GM12878 (cell line): ENCODE measurements at regions not wholly inside any gene's neighbourhood (a gene's known extent, or its start where the extent isn't known, plus 50 kb on each side); places are given as distances from the start of the nearest gene placed in this dataset.
"Not testable (repeated sequence)": the region's sequence is repeated elsewhere in the genome, so short reads cannot be mapped to it uniquely, and the experiment has no call there.

ENCODE experiments used
- ATAC-seq: fragments of 200-7000 bp; cut with Tn5 transposase; 3 replicates; pipeline ENCODE4 v1.9.1; 2020; ENCODE audit warnings: mild to moderate bottlenecking, moderate library complexity
- BruUV-seq: library from RNA; stranded (reverse); fragments of 400-500 nt; replicated peaks from 2 replicates; lab custom pipeline; 2021; lab: Mats Ljungman, UMichigan
- CTCF ChIA-PET: fragments of 300-600 bp; sonication (Branson Sonifier 250); formaldehyde crosslinking; extraction: SDS; loops from one replicate; lab custom pipeline; 2021; ENCODE audit warnings: inconsistent platforms; lab: Yijun Ruan, JAX
- POLR2A ChIA-PET: fragments of 350-600 bp; formaldehyde crosslinking; extraction: SDS; loops from one replicate; lab custom pipeline; 2021; ENCODE audit warnings: inconsistent platforms; lab: Charles Lee
- RAD21 ChIA-PET: fragments of 300-600 bp; sonication (Branson Sonifier 250); formaldehyde crosslinking; loops from one replicate; lab custom pipeline; 2023; ENCODE audit warnings: antibody characterized with exemption; ENCODE audit not compliant: unreplicated experiment; lab: Charles Lee
- SMC1A ChIA-PET: fragments of 300-600 bp; sonication (Branson Sonifier 250); formaldehyde crosslinking; loops from one replicate; lab custom pipeline; 2023; ENCODE audit not compliant: unreplicated experiment, uncharacterized antibody; lab: Charles Lee
- DNase-seq: peaks from one replicate; pipeline ENCODE4 v3.0.0-alpha.2; 2011; ENCODE audit warnings: low read depth, low spot score
- FAIRE-seq: peaks from 3 replicates; lab custom pipeline; 2011; peaks lifted over from hg19 to GRCh38; lab: Jason Lieb, UNC
- H2AFZ ChIP-seq: 2 replicates; pipeline ENCODE4 v1.6.0; 2011; ENCODE audit warnings: low read depth, low read length, control low read depth; ENCODE audit not compliant: control insufficient read depth
- H3K27ac ChIP-seq: 2 replicates; pipeline ENCODE4 v1.5.1; 2011; ENCODE audit warnings: control low read depth; ENCODE audit not compliant: control insufficient read depth, insufficient read depth
- H3K27me3 ChIP-seq, 2 experiments: replicated peaks in 1 of 2; 2 replicates each; pipeline versions ENCODE4 v1.6.0 to v1.6.1; 2011; ENCODE audit warnings: low read length in 1 of 2; ENCODE audit not compliant: control insufficient read depth in 2 of 2, insufficient read depth in 2 of 2
- H3K36me3 ChIP-seq, 2 experiments: 2 replicates each; pipeline ENCODE4 v1.5.1; 2011; ENCODE audit warnings: low read length in 1 of 2; ENCODE audit not compliant: control insufficient read depth in 2 of 2, insufficient read depth in 2 of 2
- H3K4me1 ChIP-seq: 2 replicates; pipeline ENCODE4 v1.6.1; 2011; ENCODE audit warnings: mild to moderate bottlenecking, low read length, moderate library complexity, mixed read lengths; ENCODE audit not compliant: control insufficient read depth, insufficient read depth
- H3K4me2 ChIP-seq: 2 replicates; pipeline ENCODE4 v1.6.0; 2011; ENCODE audit warnings: control low read depth; ENCODE audit not compliant: control insufficient read depth, insufficient read depth
- H3K4me3 ChIP-seq: fragments of 200-600 bp; sonication (generic); 2 replicates; pipeline ENCODE4 v1.5.1; 2016
- H3K79me2 ChIP-seq: 2 replicates; pipeline ENCODE4 v1.6.0; 2011; ENCODE audit warnings: low read length; ENCODE audit not compliant: control insufficient read depth, insufficient read depth
- H3K9ac ChIP-seq: 2 replicates; pipeline ENCODE4 v1.8.0; 2011; ENCODE audit warnings: low read length, control low read depth, mixed read lengths; ENCODE audit not compliant: control insufficient read depth, insufficient read depth
- H3K9me3 ChIP-seq: replicated peaks from 3 replicates; pipeline ENCODE4 v1.5.1; 2011; ENCODE audit warnings: mild to moderate bottlenecking, low read length; ENCODE audit not compliant: control insufficient read depth, insufficient read depth
- H4K20me1 ChIP-seq: 2 replicates; pipeline ENCODE4 v1.6.0; 2011; ENCODE audit not compliant: control insufficient read depth, insufficient read depth
- WGBS: methylation state at CpG from one replicate; pipeline ENCODE4 v1.1.6; 2016; ENCODE audit warnings: low lambda C conversion rate; ENCODE audit not compliant: insufficient replicate concordance, insufficient coverage; ENCODE audit errors: missing lambda C conversion rate; 5-methylcytosine and 5-hydroxymethylcytosine counted together
- in situ Hi-C: fragments of 300-500 bp; cut with MboI; formaldehyde crosslinking; loops from 9 replicates; pipeline ENCODE4 v1.14.3; 2018; ENCODE audit warnings: mixed read lengths
- intact Hi-C: fragments of 100-400 bp; cut with micrococcal nuclease; formaldehyde crosslinking; loops from one replicate; pipeline ENCODE4 v1.14.2; 2022; ENCODE audit not compliant: unreplicated experiment

DNA sequence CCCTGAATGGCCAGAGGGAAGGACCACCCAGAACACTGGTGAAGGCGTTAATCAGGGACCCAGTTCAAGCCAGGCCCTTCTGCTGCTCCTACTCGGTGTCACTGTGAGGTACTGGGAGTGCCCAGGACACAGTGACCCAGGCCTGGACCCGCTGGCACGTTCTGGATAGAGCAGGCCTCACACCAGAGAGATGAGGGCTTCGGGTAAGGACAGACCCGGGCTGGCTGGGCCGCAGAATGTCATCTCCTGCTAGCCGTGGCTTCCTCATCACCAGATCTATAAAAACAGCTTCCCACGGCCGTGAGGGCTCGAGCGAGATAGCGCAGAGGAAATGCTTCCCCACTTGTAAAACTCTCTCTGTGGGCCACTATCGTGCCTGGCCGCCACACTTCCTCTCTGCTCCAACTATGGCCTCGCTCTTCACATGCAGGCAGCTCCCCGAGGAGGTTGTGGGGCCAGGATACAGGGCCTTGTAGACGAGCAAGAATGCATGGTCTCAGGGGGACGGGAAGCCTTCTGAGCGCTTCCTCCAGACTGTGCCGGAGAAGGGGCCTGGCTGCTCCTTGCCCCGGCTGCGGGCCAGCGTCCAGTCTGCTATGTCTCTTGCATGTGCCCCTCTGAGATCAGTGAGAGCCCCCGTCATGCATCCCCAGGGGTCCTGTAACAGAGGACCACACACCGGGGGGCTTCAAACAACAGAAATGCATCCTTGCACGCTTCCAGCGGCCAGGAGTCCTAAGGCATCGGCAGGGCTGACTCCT lies 161.6 kb upstream of the ZNF469 start:
- H3K9ac ChIP-seq, H3K4me2 ChIP-seq, DNase-seq, H3K4me1 ChIP-seq, H3K4me3 ChIP-seq, H3K27me3 ChIP-seq, BruUV-seq, ATAC-seq, H4K20me1 ChIP-seq, H3K79me2 ChIP-seq, RAD21 ChIA-PET, intact Hi-C loops, FAIRE-seq, in situ Hi-C loops, H2AFZ ChIP-seq, POLR2A ChIA-PET, SMC1A ChIA-PET, H3K27ac ChIP-seq, H3K9me3 ChIP-seq, CTCF ChIA-PET, H3K36me3 ChIP-seq: not testable (repeated sequence)
- 33% methylated on average over 29 of the region's 29 CpGs for WGBS

DNA sequence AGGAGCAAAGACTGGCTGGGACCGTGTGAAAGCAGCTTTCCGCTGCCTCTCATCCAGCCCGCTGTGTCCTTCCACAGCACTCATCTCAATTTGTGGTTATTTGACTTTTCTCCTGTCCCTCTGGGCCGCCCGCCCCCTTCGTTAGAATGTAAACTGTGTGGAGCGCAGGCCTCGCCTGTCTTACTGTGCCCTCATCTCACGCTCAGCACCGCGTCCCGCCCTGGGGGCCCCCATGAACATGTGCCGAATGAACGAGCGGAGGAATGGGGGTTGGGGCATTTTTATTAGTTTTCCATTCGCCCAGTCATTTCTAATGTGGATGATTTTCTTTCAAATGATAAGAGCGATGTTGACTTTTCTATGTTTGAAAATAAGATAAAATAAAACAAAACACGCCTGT lies 159.1 kb upstream of the ZNF469 start:
- H3K27ac ChIP-seq, H3K4me3 ChIP-seq, POLR2A ChIA-PET, H3K27me3 ChIP-seq, CTCF ChIA-PET, H4K20me1 ChIP-seq, H3K4me1 ChIP-seq, RAD21 ChIA-PET, SMC1A ChIA-PET, H3K9ac ChIP-seq, H3K36me3 ChIP-seq, intact Hi-C loops, H3K4me2 ChIP-seq, H2AFZ ChIP-seq, H3K79me2 ChIP-seq, BruUV-seq, FAIRE-seq, in situ Hi-C loops, ATAC-seq, H3K9me3 ChIP-seq, DNase-seq: not testable (repeated sequence)
- 68% methylated on average over 18 of the region's 18 CpGs for WGBS

DNA sequence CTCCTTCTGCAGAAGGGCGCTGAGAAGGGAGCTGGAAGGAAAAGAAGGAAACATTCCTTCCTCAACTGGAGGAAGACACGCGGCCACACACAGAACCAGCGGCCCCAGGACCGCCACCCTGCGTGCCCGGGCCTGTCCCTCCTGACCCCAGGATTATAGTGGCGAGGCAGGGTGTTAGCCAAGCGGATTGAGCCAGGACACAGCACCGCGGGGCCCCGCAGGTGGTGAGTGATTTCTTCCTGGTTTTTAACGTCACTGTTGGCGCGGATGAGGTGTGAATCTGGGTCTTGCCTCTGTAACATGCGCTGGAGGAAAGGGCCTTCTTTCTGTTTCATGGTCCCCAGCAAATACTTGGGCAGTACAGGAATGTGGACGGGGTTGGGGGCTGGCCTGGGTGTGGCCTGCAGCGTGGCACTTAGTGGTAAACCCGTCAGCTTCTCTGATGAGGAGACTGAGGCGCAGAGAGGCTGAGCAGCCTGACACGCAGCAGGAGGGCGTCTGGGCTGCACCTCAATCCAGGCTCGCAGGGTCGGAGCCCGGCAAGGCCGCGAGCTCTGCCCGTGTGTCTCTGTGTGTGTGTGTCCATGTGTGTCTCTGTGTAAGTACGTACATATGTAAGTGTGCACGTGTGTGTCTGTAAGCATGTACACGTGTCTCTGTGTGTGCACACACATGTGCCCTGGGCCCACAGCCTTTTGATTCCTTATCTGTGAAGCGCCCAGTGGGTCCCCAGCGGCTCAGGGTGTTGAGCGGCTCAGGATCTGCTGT lies 158.4 kb upstream of the ZNF469 start:
- H4K20me1 ChIP-seq, H3K9me3 ChIP-seq, in situ Hi-C loops, ATAC-seq, H3K27ac ChIP-seq, H2AFZ ChIP-seq, H3K4me2 ChIP-seq, H3K4me1 ChIP-seq, H3K27me3 ChIP-seq, H3K79me2 ChIP-seq, intact Hi-C loops, SMC1A ChIA-PET, H3K4me3 ChIP-seq, BruUV-seq, RAD21 ChIA-PET, H3K36me3 ChIP-seq, POLR2A ChIA-PET, CTCF ChIA-PET, H3K9ac ChIP-seq, DNase-seq, FAIRE-seq: not testable (repeated sequence)
- 54% methylated on average over 32 of the region's 34 CpGs for WGBS
